CD4-positive, alpha-beta T cell (primary cell): ENCODE measurements at regions not wholly inside any gene's neighbourhood (a gene's known extent, or its start where the extent isn't known, plus 50 kb on each side); places are given as distances from the start of the nearest gene placed in this dataset.

ENCODE experiments used
- ATAC-seq: fragments of 200-7000 bp; cut with Tn5 transposase; one replicate; pipeline ENCODE4 v1.10.0; 2022; ENCODE audit warnings: mild to moderate bottlenecking; ENCODE audit not compliant: poor library complexity
- CTCF ChIA-PET: fragments of 350-600 bp; sonication (Branson Sonifier 250); formaldehyde crosslinking; loops from one replicate; lab custom pipeline; 2021; ENCODE audit warnings: antibody characterized with exemption, inconsistent platforms; lab: Charles Lee
- POLR2A ChIA-PET: fragments of 350-600 bp; sonication (Branson Sonifier 250); formaldehyde crosslinking; loops from one replicate; lab custom pipeline; 2021; ENCODE audit warnings: antibody characterized with exemption, inconsistent platforms; lab: Charles Lee
- DNase-seq, 14 experiments: peaks; one replicate each; pipeline ENCODE4 v3.0.0-alpha.2; 2013 to 2020; ENCODE audit warnings: mixed read lengths in 2 of 14
- H3K27ac ChIP-seq, 2 donors: one replicate each; pipeline versions ENCODE4 v1.5.1 to v1.7.0; 2013; ENCODE audit warnings: low read length in 2 of 2, low read depth in 1 of 2, mild to moderate bottlenecking in 1 of 2
- H3K27me3 ChIP-seq, 2 experiments: 1 replicate in 1 of 2; 2 replicates in 1 of 2; pipeline versions ENCODE4 v1.6.1 to v1.7.0; 2013; ENCODE audit warnings: low read length in 2 of 2, control low read depth in 1 of 2, mild to moderate bottlenecking in 1 of 2, moderate library complexity in 1 of 2; ENCODE audit not compliant: insufficient read depth in 2 of 2, control insufficient read depth in 1 of 2
- H3K36me3 ChIP-seq: one replicate; pipeline ENCODE4 v1.6.1; 2013; ENCODE audit warnings: low read length, control low read depth; ENCODE audit not compliant: insufficient read depth
- H3K4me1 ChIP-seq: one replicate; pipeline ENCODE4 v1.6.1; 2013; ENCODE audit warnings: low read length, control low read depth; ENCODE audit not compliant: insufficient read depth
- H3K4me3 ChIP-seq: one replicate; pipeline ENCODE4 v1.5.1; 2013; ENCODE audit warnings: mild to moderate bottlenecking, low read length, moderate library complexity
- H3K9me3 ChIP-seq, 2 experiments: 1 replicate in 1 of 2; 2 replicates in 1 of 2; pipeline versions ENCODE4 v1.6.1 to v1.7.0; 2013; ENCODE audit warnings: low read length in 2 of 2, mild to moderate bottlenecking in 2 of 2, control low read depth in 1 of 2, moderate library complexity in 1 of 2; ENCODE audit not compliant: control insufficient read depth in 1 of 2, insufficient read depth in 1 of 2
- H3K27ac Mint-ChIP-seq: one replicate; pipeline ENCODE4 v1.8.0; 2020; ENCODE audit warnings: mixed read lengths
- H3K27me3 Mint-ChIP-seq: one replicate; pipeline ENCODE4 v1.8.0; 2021; ENCODE audit warnings: mixed read lengths
- H3K36me3 Mint-ChIP-seq: one replicate; pipeline ENCODE4 v1.8.0; 2021; ENCODE audit warnings: low read depth, mixed read lengths
- H3K4me1 Mint-ChIP-seq: one replicate; pipeline ENCODE4 v1.8.0; 2021; ENCODE audit warnings: low read depth, mixed read lengths
- H3K4me3 Mint-ChIP-seq: one replicate; pipeline ENCODE4 v1.8.0; 2020; ENCODE audit warnings: mild to moderate bottlenecking, mixed read lengths
- H3K9me3 Mint-ChIP-seq: one replicate; pipeline ENCODE4 v1.8.0; 2020; ENCODE audit warnings: mixed read lengths
- intact Hi-C, 2 experiments: fragments of 100-400 bp; cut with DNase I in 1 of 2; cut with micrococcal nuclease in 1 of 2; formaldehyde crosslinking; loops; one replicate each; pipeline versions ENCODE4 v1.15.1 to v1.9.0; 2023 to 2025; cut with DNase I, micrococcal nuclease
- TF ChIP-seq, protein P1 (sequence below): fragments of 200-600 bp; IDR thresholded peaks from one replicate; pipeline ENCODE4 v1.8.0; 2022; ENCODE audit warnings: antibody characterized with exemption, mild to moderate bottlenecking

DNA sequence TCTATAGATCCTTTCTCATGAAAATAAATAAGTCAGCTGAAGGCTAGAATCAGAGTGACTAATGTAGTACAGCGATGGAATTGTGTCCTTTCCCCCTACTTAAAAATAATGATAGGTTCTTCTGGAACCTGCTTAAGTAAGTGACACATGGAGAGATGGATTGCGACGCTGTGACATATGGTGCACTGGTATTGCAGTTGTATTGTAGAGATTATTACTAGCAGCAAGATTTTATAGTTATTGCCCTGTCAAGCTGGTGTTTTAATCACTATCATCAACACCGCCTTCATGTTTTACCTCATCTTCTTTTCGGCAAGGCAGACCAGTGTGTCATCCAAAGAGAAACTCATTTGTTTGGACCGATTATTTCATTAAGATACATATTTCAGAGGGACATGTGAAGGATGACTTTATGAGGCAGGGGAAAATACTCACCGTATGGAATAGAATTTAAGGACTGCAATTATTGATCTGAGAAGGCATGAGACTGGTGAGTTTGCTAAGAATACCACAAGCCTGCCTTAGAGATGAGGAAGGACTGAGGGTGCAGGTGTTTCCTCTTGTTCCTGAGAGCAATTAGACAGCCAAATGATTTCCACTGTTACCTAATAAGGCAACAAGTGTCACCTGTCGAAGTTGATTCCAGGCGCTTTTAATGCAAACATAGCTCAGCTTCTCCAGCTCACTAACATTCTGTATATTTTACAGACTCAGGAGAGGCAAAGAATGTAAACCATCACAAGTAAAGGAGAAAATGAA, 1855.5 kb downstream of the MAT2B start:
- Mint-ChIP-seq H3K4me1 (no peaks in the 10 kb centered on the region), H3K27me3 (no peaks in the 10 kb centered on the region), H3K36me3 (no peaks in the 10 kb centered on the region), H3K9me3 (peaks cover 3% of the 10 kb centered on the region), H3K27ac (no peak overlapping the region), H3K4me3 (no peak overlapping the region)
- Histone ChIP-seq H3K4me1 (no peaks in the 10 kb centered on the region), H3K36me3 (no peaks in the 10 kb centered on the region), H3K4me3 (no peak overlapping the region), H3K27ac (no peak overlapping the region), H3K9me3 (peaks cover 0 to 2% of the 10 kb centered on the region in 2 experiments), H3K27me3 (no peaks in the 10 kb centered on the region)
- DNase-seq (no peak), ATAC-seq (no peak)
- ChIA-PET CTCF (no interaction called here), POLR2A (no interaction called here)
- intact Hi-C loops, result no loop called here
- TF ChIP-seq, protein P1, sequence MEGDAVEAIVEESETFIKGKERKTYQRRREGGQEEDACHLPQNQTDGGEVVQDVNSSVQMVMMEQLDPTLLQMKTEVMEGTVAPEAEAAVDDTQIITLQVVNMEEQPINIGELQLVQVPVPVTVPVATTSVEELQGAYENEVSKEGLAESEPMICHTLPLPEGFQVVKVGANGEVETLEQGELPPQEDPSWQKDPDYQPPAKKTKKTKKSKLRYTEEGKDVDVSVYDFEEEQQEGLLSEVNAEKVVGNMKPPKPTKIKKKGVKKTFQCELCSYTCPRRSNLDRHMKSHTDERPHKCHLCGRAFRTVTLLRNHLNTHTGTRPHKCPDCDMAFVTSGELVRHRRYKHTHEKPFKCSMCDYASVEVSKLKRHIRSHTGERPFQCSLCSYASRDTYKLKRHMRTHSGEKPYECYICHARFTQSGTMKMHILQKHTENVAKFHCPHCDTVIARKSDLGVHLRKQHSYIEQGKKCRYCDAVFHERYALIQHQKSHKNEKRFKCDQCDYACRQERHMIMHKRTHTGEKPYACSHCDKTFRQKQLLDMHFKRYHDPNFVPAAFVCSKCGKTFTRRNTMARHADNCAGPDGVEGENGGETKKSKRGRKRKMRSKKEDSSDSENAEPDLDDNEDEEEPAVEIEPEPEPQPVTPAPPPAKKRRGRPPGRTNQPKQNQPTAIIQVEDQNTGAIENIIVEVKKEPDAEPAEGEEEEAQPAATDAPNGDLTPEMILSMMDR, result no peak

DNA sequence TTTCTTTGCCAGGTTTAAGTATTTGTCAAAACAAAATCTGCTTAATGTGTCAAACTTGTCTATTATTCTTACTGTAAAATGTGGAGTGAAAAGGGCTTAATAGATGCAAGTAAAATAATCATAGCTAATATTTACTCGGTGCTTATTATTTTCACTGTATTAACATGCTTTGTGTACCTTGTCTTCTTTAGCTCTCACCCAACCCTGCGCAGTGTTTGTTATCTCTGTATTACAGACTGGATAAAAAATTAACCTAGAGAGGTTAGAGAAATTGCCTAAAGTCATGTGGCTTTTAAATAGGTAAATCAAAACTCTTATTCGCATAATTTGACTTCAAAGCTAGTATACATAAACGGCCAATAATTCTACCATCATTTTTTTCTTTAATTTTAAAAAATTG, 1864.8 kb downstream of the MAT2B start:
- Mint-ChIP-seq H3K4me3 (no peak overlapping the region), H3K36me3 (no peaks in the 10 kb centered on the region), H3K27ac (no peak overlapping the region), H3K9me3 (peaks cover 2% of the 10 kb centered on the region), H3K27me3 (no peaks in the 10 kb centered on the region), H3K4me1 (no peaks in the 10 kb centered on the region)
- intact Hi-C loops, result no loop called here
- DNase-seq (no peak), ATAC-seq (no peak)
- POLR2A ChIA-PET, result no interaction called here
- Histone ChIP-seq H3K27me3 (no peaks in the 10 kb centered on the region), H3K4me3 (no peak overlapping the region), H3K4me1 (no peaks in the 10 kb centered on the region), H3K9me3 (peaks cover 0 to 7% of the 10 kb centered on the region in 2 experiments), H3K36me3 (no peaks in the 10 kb centered on the region), H3K27ac (no peak overlapping the region)
- CTCF ChIA-PET, result no interaction called here
- TF ChIP-seq, protein P1, result no peak

DNA sequence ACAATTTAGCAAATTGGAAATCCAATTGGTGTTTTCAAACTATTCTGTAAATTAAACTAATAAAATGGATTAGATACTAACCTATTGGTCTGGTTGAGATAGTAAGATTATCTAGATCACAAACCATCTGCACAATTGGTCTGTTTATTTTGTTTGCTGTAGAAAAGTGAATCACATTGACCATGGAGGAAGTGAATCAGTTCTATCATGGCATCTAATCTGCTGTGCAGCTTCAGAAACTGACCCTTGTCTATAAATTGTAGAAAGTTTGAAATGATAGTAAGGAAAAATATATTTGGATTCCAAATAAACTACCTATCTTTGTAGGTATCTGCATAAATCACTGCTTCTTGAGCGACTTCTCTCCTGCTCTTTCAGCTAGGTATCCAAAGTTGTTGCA, 1865.4 kb downstream of the MAT2B start:
- H3K9me3 Mint-ChIP-seq, result peaks cover 2% of the 10 kb centered on the region
- Histone ChIP-seq H3K9me3 (peaks cover 0 to 7% of the 10 kb centered on the region in 2 experiments), H3K4me1 (no peaks in the 10 kb centered on the region), H3K27ac (no peak overlapping the region), H3K36me3 (no peaks in the 10 kb centered on the region), H3K4me3 (no peak overlapping the region), H3K27me3 (no peaks in the 10 kb centered on the region)
- no peak overlapping the region for H3K27ac Mint-ChIP-seq
- H3K27me3 Mint-ChIP-seq, result no peaks in the 10 kb centered on the region
- H3K36me3 Mint-ChIP-seq, result no peaks in the 10 kb centered on the region
- CTCF ChIA-PET, result no interaction called here
- DNase-seq (no peak), ATAC-seq (no peak)
- TF ChIP-seq, protein P1, result no peak
- POLR2A ChIA-PET, result no interaction called here
- no peak overlapping the region for H3K4me3 Mint-ChIP-seq
- no peaks in the 10 kb centered on the region for H3K4me1 Mint-ChIP-seq
- intact Hi-C loops, result no loop called here
